ENCODE measurements at regions not wholly inside any gene's neighbourhood (a gene's known extent, or its start where the extent isn't known, plus 50 kb on each side); places are given as distances from the start of the nearest gene placed in this dataset.
"Not testable (repeated sequence)": the region's sequence is repeated elsewhere in the genome, so short reads cannot be mapped to it uniquely, and the experiment has no call there.

DNA sequence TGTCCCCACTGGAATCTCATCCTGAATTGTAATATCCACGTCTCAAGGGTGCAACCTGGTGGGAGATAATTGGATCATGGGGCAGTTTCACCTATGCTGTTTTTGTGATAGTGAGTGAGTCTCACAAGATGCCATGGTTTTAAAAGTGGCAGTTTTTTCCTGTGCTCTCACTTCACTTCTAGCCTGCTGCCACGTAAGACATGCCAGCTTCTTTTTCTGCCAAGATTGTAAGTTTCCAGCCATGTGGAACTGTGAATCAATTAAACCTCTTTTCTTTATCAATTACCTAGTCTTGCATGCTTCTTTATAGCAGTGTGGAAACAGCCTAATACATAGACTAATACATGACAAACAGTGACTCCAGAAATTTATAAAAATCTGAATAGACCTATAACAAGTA is 1131.8 kb downstream of the PCDH7 start:
- TF ChIP-seq GLIS3 (CRISPR knock-in tag; IDR thresholded peaks at IDR 0.05), result no peak
- TF ChIP-seq, protein P1, sequence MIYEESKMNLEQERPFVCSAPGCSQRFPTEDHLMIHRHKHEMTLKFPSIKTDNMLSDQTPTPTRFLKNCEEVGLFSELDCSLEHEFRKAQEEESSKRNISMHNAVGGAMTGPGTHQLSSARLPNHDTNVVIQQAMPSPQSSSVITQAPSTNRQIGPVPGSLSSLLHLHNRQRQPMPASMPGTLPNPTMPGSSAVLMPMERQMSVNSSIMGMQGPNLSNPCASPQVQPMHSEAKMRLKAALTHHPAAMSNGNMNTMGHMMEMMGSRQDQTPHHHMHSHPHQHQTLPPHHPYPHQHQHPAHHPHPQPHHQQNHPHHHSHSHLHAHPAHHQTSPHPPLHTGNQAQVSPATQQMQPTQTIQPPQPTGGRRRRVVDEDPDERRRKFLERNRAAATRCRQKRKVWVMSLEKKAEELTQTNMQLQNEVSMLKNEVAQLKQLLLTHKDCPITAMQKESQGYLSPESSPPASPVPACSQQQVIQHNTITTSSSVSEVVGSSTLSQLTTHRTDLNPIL (CRISPR knock-in tag; IDR thresholded peaks at IDR 0.05; ENCODE audit: low read depth), result no peak
- TF ChIP-seq, protein P2, sequence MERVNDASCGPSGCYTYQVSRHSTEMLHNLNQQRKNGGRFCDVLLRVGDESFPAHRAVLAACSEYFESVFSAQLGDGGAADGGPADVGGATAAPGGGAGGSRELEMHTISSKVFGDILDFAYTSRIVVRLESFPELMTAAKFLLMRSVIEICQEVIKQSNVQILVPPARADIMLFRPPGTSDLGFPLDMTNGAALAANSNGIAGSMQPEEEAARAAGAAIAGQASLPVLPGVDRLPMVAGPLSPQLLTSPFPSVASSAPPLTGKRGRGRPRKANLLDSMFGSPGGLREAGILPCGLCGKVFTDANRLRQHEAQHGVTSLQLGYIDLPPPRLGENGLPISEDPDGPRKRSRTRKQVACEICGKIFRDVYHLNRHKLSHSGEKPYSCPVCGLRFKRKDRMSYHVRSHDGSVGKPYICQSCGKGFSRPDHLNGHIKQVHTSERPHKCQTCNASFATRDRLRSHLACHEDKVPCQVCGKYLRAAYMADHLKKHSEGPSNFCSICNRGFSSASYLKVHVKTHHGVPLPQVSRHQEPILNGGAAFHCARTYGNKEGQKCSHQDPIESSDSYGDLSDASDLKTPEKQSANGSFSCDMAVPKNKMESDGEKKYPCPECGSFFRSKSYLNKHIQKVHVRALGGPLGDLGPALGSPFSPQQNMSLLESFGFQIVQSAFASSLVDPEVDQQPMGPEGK (CRISPR knock-in tag; IDR thresholded peaks at IDR 0.05; ENCODE audit: borderline replicate concordance), result no peak
- no peak for TF ChIP-seq ZNF565 (CRISPR knock-in tag; conservative IDR thresholded peaks at IDR 0.05; ENCODE audit: low read depth)
- TF ChIP-seq ZFP30 (CRISPR knock-in tag; IDR thresholded peaks at IDR 0.05), result no peak
- TF ChIP-seq ZC3H10 (CRISPR knock-in tag; IDR thresholded peaks at IDR 0.05), result no peak
- TF ChIP-seq, protein P3, sequence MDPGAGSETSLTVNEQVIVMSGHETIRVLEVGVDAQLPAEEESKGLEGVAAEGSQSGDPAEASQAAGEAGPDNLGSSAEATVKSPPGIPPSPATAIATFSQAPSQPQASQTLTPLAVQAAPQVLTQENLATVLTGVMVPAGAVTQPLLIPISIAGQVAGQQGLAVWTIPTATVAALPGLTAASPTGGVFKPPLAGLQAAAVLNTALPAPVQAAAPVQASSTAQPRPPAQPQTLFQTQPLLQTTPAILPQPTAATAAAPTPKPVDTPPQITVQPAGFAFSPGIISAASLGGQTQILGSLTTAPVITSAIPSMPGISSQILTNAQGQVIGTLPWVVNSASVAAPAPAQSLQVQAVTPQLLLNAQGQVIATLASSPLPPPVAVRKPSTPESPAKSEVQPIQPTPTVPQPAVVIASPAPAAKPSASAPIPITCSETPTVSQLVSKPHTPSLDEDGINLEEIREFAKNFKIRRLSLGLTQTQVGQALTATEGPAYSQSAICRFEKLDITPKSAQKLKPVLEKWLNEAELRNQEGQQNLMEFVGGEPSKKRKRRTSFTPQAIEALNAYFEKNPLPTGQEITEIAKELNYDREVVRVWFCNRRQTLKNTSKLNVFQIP (CRISPR knock-in tag; IDR thresholded peaks at IDR 0.05; ENCODE audit: borderline replicate concordance, low read depth), result no peak
- TF ChIP-seq ISL1 (CRISPR knock-in tag; IDR thresholded peaks at IDR 0.05), result no peak
- TF ChIP-seq, protein P4, sequence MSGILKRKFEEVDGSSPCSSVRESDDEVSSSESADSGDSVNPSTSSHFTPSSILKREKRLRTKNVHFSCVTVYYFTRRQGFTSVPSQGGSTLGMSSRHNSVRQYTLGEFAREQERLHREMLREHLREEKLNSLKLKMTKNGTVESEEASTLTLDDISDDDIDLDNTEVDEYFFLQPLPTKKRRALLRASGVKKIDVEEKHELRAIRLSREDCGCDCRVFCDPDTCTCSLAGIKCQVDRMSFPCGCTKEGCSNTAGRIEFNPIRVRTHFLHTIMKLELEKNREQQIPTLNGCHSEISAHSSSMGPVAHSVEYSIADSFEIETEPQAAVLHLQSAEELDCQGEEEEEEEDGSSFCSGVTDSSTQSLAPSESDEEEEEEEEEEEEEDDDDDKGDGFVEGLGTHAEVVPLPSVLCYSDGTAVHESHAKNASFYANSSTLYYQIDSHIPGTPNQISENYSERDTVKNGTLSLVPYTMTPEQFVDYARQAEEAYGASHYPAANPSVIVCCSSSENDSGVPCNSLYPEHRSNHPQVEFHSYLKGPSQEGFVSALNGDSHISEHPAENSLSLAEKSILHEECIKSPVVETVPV (CRISPR knock-in tag; IDR thresholded peaks at IDR 0.05), result no peak
- TF ChIP-seq OSR1 (CRISPR knock-in tag; IDR thresholded peaks at IDR 0.05), result no peak
- ATAC-seq, result no peak

DNA sequence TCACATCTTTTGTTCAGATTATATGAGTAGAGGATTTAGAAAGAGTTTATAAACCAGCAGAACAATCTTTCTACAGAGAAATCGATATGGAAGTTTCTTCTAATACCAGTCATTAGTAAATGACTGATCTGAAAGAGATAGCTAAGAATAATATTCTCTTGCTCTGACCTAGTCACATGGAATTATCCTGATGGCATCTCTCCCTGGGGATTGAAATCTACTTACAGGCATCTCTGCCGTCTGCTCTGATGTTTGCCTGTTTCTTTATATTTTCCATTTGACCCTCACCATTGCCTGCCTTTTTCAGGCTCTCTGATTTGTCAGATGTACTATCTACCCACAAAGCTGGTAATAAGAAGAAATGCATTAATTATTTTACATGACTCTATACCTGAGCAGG is 1157.3 kb downstream of the PCDH7 start:
- no peak for TF ChIP-seq TOX (CRISPR knock-in tag; IDR thresholded peaks at IDR 0.05; ENCODE audit: borderline replicate concordance)
- no peak for ATAC-seq

DNA sequence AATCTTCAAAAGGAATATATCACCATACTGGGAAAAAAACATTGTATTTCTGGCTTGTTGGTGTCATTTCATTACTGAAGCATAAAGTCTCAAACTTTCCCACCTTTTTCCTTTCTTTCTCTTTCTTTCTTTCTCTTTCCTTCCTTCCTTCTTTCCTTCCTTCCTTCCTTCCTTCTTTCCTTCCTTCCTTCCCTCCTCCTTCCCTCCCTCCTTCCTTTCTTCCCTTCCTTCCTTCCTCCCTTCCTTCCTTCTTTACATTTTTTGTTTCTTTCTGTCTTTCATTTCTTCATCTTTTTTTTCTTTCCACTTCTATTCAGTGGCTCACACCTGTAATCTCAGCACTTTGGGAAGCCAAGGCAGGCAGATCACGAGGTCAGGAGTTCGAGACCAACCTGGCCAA is 1160.7 kb downstream of the PCDH7 start:
- not testable (repeated sequence) for ATAC-seq

DNA sequence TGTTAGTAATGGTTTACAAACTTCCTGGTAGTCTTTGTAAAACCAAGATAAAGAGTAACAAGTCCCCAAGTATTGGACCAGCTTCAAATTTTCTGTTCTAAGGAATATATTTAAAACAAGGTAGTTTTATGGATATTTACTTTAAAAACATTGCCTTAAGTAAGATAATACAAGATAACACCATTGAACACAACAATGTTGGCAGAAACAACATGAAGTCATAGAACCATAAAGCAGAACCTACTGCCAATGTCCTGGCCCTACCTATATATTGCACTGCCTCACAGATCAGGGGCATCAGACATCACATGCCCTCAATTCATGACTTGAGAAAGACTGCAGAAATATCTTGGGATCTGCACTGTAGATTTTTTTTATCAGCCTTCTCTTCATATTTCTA is 1176.2 kb downstream of the PCDH7 start:
- TF ChIP-seq, protein P5, sequence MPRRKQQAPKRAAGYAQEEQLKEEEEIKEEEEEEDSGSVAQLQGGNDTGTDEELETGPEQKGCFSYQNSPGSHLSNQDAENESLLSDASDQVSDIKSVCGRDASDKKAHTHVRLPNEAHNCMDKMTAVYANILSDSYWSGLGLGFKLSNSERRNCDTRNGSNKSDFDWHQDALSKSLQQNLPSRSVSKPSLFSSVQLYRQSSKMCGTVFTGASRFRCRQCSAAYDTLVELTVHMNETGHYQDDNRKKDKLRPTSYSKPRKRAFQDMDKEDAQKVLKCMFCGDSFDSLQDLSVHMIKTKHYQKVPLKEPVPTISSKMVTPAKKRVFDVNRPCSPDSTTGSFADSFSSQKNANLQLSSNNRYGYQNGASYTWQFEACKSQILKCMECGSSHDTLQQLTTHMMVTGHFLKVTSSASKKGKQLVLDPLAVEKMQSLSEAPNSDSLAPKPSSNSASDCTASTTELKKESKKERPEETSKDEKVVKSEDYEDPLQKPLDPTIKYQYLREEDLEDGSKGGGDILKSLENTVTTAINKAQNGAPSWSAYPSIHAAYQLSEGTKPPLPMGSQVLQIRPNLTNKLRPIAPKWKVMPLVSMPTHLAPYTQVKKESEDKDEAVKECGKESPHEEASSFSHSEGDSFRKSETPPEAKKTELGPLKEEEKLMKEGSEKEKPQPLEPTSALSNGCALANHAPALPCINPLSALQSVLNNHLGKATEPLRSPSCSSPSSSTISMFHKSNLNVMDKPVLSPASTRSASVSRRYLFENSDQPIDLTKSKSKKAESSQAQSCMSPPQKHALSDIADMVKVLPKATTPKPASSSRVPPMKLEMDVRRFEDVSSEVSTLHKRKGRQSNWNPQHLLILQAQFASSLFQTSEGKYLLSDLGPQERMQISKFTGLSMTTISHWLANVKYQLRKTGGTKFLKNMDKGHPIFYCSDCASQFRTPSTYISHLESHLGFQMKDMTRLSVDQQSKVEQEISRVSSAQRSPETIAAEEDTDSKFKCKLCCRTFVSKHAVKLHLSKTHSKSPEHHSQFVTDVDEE (CRISPR knock-in tag; IDR thresholded peaks at IDR 0.05), result no peak
- TF ChIP-seq SNAI2 (CRISPR knock-in tag; IDR thresholded peaks at IDR 0.05) (no peak), RARB (CRISPR knock-in tag; IDR thresholded peaks at IDR 0.05) (no peak), CSDC2 (CRISPR knock-in tag; IDR thresholded peaks at IDR 0.05) (no peak), ZFP3 (CRISPR knock-in tag; IDR thresholded peaks at IDR 0.05) (no peak), ARNTL (CRISPR knock-in tag; IDR thresholded peaks at IDR 0.05; ENCODE audit: borderline replicate concordance, low read depth) (no peak), ZNF565 (CRISPR knock-in tag; conservative IDR thresholded peaks at IDR 0.05; ENCODE audit: low read depth) (no peak), GLIS3 (CRISPR knock-in tag; IDR thresholded peaks at IDR 0.05) (no peak), ZFP30 (CRISPR knock-in tag; IDR thresholded peaks at IDR 0.05) (no peak), BACH2 (CRISPR knock-in tag; IDR thresholded peaks at IDR 0.05; ENCODE audit: borderline replicate concordance) (no peak), ZNF70 (CRISPR knock-in tag; IDR thresholded peaks at IDR 0.05) (no peak), TOX (CRISPR knock-in tag; IDR thresholded peaks at IDR 0.05; ENCODE audit: borderline replicate concordance) (no peak), OSR1 (CRISPR knock-in tag; IDR thresholded peaks at IDR 0.05) (no peak)
- TF ChIP-seq, protein P2 (CRISPR knock-in tag; IDR thresholded peaks at IDR 0.05; ENCODE audit: borderline replicate concordance), result no peak
- TF ChIP-seq, protein P1 (CRISPR knock-in tag; IDR thresholded peaks at IDR 0.05; ENCODE audit: low read depth), result no peak
- no peak for ATAC-seq

Measured in SK-N-SH treated with all-trans-retinoic acid at 6 μM for 48 hours (cell line).